HG03575 (cell line): ENCODE measurements at regions not wholly inside any gene's neighbourhood (a gene's known extent, or its start where the extent isn't known, plus 50 kb on each side); places are given as distances from the start of the nearest gene placed in this dataset.

Experiments used
- ATAC-seq: cut with Tn5 transposase; IDR thresholded peaks from one replicate; pipeline ENCODE4 v1.9.1; 2021; ENCODE audit not compliant: unreplicated experiment, insufficient number of reproducible peaks, low FRiP score; ENCODE audit errors: extremely low read depth

DNA sequence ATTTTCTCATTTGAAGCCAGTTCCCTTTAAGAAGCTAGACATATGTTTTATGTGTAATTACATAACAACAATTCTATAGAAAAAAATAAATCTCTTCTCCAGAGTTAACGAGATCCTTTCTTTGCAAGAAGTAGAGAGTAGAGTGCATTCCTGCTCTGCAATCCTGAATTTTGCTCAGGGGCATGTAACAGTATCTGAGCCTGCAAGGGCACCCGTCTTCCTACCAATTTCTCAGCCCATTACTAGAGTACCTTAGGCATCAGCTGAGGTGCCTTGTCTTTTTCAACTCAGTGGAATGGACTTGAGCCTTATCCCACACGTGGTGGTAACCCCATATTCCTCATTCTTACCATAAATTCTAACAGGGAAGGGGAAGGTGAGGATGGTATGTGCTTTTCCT lies 205.9 kb downstream of the IKZF2 start:
- ATAC-seq = no peak

DNA sequence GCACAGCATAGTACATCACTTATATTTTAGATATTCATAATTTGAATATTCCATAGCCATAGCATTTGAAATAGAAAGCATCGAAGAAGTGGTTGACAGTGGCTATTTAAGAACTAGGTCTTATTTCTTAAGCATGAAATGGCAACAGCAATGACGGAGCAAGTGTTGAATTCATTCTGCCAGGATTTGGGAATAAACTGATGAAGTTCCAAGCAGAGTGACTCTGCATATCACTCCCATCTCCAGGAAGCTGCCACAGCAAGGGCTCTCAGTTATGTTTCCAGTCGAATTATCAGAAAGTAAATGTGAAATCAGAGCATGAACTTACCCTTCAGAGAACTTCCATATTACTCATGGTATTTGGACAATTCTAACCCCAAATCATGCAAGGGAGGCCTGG lies 208.1 kb downstream of the IKZF2 start:
- no peak for ATAC-seq

DNA sequence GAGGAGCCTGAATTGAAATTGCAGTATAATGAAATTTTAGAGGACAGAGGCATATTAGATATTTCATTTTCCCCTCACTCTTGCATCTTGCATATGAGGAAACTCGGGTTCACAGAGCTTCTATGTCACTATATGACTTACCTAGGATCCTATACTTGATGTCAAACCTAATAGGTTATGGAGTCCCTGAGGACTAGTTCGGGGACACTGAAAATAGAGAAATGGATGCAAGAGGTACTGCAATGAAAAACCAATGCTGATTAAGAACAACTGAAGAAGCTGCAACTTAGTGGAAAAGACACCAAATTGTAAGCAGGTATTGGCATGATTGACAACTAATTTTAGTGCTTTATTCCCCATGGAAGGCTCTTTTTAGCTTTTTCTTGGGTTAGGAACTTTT lies 210.1 kb downstream of the IKZF2 start:
- ATAC-seq = no peak

DNA sequence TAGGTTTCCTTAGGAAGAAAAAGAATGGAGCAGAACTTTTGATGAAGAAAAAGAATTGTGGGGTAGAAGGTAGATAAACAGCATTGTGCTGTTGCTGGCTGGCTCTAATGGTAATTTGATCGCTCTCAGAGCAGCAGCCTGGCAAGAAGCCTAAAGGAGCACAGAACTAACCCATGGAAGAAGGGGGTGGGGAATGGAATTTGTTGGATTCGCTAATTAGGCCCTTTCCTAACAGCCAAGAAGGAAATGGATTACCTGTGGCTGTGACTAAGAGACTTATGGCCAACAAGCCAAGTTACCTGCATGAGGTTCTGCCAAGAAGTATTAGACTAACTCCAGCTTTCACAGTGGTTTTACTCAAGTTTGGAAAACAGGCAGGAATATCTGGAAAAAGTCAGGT lies 210.6 kb downstream of the IKZF2 start:
- no peak for ATAC-seq

DNA sequence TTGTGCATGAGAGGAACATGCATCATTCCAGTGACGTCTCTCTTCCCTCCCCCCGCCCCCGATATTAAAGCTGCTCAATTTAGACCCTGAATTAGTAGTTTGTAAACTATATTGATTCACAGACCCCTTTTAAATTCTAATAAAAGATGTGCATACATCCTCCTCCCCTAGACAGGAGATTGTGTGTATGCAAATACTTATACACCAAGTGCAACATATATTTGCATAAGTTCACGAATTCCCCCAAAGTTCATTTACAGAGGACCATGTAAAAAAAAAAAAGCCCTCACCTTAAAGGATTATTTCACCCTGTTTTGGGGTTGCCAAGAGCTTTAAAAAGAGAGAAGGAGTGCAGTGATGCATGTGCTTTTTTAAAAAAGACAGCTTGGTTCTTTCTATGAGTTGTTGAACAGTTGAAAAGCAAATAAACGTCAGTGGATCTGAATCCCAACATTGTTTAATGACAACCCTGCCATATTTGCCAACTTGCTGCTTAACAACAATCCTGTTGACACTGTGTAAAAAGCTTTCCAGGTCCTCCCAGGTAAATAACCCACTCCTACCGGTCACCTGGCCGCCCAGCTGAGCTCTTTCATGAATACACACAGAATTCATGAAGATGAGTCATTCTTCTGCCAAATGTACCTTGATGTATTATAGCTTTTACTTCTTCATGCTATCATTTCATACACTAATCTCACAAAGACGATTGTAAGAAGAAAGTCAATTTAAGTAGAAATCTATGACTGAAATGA lies 211.5 kb downstream of the IKZF2 start:
- ATAC-seq = no peak

DNA sequence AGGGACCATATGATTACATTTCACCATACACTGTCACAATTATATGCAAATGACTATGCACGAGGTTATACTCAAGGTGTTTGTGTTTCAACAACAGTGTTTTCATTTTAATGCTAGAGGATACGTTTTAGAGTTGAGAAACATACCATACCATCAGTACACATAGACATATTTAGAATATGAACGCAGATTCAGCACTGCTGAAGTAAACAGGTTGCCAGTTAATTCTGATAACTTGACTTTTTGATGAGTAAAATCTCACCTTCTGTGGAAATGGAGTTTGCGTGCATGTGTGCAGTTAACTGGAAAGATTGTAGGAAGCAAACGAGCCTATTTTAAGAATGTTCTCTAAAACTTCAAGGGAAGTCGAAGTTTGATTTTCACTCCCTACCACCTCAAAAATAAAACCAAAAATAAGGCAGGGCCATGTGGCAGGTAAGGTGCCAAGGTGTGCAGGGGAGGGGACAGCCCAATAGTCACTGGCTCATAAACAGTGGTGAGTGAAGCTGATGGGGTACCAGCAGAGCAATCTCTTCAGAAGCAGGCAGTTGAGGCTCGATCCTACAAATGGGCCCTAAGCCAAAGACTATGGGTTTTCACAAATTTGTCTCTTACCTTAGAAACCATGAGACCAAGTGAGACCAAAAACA lies 213.1 kb downstream of the IKZF2 start:
- ATAC-seq = no peak

DNA sequence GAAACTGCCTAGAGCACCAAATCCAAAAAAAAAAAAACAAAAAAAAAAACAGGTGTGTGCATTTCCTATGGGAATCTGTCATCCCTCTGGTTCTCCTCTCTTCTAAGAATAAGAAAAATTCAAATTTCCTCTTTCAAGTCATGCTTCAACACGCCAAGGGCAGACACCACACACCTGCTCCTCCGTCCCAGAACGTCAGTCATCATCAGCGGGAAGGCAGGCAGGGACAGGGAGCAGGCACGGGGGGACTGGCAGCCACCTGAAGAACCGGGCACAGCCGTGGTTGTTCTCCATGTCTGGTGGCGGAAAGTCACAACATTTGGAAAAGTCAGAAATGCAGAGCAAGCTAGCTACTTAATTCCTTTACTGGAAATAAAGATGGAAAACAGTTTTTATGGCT lies 214.8 kb downstream of the IKZF2 start:
- no peak for ATAC-seq

DNA sequence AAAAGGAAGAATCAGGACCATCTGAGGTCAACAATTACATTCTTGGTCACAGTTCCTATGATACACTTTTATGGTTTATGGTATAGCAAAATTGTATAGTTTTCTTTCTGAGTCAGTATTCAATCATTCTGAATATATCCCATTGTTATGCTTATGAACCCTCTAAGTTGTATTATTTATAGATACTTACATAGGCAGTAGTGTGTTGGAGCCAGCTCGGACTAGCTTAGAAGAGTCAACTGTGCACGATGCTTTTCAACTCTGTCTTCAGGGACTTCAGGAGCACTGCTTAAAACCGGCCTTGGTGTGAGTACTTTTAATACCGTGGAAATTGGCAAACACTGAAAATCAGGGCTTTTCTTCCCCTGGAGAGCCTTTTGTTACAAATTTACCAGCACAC lies 215.7 kb downstream of the IKZF2 start:
- ATAC-seq = no peak

DNA sequence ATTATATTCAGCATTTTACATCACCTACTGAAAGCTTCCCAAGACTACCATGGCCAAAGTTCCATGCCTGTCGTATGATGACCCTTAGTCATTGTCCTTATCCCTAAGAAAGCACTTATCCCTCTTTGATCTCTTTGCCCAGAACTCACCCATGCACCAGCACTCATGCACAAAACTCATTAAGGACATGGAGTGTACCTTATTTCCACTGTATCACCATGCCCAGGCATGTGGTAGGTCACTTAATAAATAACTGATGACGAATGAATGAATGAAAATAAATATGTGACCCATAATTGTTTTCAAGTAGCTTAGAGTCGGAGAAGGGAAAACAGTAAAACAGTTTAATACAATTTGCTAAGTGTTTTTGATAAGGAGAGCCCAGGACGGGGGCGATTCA lies 220.1 kb downstream of the IKZF2 start:
- ATAC-seq = no peak

DNA sequence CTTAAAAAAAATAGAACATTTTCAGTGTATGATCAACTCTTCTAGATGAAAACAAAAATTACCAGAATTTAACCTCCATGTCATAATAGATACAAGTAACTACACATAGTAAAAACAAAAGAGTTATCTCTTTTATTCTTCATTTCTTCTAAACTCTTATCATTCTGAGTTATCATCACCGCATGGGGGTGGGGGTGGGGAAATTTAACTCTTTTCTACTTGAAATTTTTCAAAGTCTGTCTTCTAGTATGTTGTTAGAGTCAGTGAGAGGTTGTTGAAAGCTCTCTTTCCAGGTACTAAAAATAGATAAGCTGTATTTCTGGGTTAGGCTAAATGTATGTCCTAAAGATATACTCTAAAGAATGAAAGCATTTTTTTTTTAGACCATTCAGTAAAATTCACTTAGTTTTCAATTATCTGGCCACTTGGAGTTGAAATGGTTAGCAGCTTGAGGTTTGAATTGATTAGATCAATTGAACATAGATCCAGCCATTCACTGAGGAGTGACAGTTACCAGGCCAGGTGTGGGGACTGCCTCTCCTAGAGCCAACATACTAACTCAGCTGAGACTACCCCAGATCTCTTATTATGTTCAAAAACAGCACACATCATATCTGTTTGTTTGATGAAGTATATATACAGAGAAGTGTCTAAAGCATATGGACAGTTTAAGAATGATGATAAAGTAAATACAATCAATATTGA lies 220.7 kb downstream of the IKZF2 start:
- no peak for ATAC-seq

DNA sequence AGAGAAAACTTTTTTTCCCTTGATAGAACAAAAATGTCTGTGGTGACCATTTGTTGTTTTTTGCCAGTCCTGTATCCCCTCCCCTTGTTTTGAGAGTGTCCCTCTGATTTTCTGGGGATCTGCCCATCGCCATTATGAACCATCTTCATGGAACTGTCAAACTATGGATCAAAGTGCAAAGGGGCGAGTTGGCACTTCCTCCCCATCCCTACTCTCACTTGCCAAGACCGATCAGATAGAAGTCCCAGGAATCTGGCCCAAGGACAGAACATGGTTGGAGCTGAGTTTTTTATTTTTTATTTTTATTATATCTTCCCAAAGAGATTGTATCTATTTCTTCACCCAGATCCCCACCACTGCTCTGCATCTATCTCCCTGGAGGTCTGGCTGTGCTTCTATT lies 221.4 kb downstream of the IKZF2 start:
- ATAC-seq = no peak

DNA sequence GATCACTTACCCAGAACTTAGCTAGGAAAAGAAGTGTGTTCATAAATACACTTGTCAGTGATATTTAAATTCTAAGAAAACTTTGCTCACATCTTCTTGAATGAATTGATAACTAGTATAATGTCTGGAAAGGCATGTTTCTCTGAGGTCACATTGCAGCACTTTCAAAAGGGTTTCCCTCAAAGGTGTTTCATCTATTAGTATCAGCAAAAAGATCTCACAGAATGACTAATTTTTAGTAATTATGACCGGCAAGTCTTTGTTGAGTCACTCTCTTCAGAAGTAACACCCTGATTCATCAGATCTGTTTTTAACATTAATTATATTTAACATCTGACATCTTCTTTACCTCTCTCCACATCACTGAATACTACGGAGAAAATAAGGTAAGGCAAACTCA lies 222.3 kb downstream of the IKZF2 start:
- no peak for ATAC-seq

DNA sequence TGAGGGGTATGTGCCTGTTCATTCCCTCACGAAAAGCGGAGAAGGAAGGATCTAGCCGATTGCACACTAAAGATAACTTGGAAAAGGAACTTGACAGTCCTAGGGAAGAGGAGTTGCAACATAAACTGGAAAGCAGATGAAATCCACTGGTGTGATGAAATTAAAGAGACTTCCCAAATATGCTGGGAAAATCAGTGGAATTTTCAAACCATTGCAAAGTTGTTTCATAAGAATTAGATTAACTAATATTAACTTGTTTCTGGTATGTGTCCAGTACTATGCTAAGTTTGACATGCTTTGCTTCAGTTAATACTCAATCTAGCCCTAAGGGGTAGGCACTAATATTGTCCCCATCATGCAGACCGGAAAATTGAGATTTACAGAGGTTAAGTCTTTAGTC lies 222.7 kb downstream of the IKZF2 start:
- ATAC-seq = no peak

DNA sequence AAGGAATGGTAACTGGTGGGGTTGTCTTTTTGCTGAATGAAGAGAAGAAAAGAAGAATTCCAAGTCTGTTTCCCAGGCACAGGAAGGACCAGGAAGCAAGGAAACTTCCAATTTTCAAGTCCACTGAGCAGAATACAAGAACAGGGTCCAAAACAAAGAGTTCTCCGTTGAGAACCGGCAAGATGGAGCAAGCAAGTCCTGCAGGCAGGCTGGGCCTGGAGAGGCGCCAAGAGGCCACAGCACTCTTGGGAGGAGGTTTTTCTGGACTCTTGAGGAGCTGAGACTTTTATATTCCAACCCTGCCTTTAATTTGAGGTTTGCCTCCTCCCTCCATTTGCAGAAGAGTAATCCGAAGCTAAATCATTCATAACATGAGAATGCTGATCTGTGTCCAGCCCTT lies 224.5 kb downstream of the IKZF2 start:
- ATAC-seq = no peak

DNA sequence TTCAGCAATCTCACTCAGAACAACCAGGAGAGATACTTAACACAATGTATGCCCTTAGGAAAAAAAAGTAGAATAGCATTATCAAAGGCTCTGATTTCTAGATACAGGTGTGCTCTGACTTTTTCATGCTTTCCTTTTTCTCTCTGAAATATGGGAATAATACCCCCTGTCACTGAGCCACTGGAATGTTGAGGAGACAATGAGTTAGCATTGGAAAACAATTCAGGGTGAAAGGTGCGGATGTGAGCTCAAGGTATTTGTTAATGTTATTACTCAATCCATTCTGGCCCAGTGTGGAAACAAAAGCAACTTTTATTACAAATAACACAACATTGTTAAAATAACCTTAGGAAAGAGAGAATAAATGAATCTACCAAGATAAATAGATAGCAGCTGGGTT lies 228.0 kb downstream of the IKZF2 start:
- ATAC-seq = no peak

DNA sequence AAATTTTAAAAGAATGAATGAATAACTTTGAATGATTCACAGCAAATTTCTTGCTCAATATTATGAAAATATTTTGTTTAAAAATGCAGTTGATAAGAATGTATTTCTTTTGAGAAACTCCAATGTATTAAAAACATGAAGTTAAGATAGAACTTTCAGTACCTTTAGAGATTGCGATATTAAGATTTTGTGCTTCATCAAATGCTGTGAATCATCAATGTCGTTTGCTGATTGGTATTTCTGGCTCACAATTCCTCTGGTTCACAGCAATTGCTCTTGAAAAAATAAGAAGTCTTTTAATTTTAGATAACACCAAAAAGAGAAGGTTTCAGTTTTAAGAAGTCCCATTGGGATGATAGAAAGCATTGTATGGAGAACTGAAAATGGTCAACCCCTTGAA lies 228.7 kb downstream of the IKZF2 start:
- ATAC-seq = no peak

DNA sequence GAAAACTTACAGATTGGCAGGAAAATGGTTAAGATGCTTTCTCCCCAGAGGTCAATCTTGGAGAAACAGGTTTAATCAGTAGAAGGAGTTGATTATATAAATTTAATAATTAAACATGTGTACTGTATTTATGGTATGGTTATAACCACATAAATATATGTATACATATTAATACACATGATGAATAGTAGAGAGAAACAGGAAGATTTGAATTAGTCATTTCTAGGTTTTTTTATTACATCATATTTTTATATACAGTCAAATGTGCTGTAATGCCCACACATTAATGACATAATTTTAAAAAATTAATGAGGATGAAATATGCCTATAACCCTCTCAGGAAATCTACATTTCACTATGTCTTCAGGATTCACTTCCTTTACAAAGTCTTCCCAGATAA lies 229.7 kb downstream of the IKZF2 start:
- no peak for ATAC-seq

DNA sequence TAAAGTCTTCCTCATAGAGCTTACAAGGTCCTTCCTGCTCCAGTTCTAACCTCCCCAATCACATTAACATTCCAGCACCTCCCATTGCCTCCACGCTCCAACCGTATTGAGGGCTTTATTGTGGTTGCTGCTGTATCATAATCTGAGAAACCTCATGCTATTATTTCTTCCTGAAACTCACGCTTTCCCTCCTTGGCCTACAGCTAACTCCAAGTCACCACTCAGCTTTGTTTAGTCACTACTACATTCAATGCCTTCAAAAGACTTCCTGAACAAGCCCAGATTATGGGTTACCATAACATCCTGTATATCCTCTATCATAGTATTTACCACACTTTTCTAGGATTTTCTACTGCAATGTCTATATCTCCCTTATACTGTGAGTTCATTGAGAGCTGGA lies 230.4 kb downstream of the IKZF2 start:
- no peak for ATAC-seq

DNA sequence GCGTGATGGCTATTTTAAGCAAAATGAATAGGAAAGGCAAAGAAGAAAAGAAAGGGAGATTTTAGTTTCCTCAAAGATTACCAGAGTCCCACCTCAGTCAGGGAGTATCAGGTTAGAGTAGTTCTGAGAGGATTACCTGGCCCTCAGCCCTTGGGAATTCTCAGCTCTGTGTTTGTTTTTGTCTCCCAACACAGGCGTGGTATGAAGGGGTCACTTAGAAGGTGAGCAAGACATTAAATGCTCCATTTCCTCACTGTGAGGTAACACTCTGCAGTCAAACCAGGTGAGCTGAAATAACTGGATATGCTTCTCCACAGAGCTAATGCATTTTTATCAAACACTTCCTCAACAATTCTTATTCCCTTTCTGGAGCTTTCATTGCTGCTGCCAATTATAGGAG lies 232.2 kb downstream of the IKZF2 start:
- no peak for ATAC-seq

DNA sequence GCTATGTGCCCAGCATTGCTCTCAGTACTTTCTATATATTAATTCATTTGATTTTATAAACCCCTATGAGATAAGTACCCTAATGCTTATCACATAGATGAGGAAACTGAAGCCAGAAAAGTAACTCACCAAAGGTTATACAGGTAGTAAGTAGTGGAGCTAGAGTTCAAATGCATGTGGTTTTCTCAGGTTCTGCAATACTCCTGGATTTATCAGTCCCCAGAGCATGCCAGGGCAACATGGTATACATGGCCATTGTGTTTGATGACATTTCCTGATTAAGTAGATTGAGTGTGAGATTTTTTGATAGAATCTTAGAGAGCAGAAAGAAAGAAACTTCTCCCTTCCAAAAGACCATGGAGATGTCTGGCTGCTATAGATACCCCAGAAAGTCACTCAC lies 233.1 kb downstream of the IKZF2 start:
- no peak for ATAC-seq
